ENCODE measurements at regions not wholly inside any gene's neighbourhood (a gene's known extent, or its start where the extent isn't known, plus 50 kb on each side); places are given as distances from the start of the nearest gene placed in this dataset.

- TF ChIP-seq CTCF (IDR thresholded peaks at IDR 0.05; ENCODE audit: low read depth, low read length, poor library complexity, severe bottlenecking) (no peak), EZH2phosphoT487 (IDR thresholded peaks at IDR 0.05; ENCODE audit: borderline replicate concordance, low read length) (no peak)
- no peak overlapping the region for H3K4me3 ChIP-seq (ENCODE audit: low read length)
Measured at GRCh38 chr2:105176429-105176828, 65.1 kb upstream of the GPR45 start.

GRCh38 chr2:105177008-105177407 is 64.5 kb upstream of the GPR45 start:
- Histone ChIP-seq H3K4me2 (ENCODE audit: low read length) (no peak overlapping the region), H3K79me2 (ENCODE audit: control insufficient read depth, low read length) (no peaks in the 10 kb centered on the region), H3K9me3 (ENCODE audit: control insufficient read depth, insufficient read depth, low read length) (no peaks in the 10 kb centered on the region), H3K36me3 (ENCODE audit: control insufficient read depth, low read length) (no peaks in the 10 kb centered on the region), H3K4me3 (ENCODE audit: low read length) (no peak overlapping the region), H4K20me1 (ENCODE audit: control insufficient read depth, insufficient read depth, low read depth, low read length) (no peaks in the 10 kb centered on the region), H3K27ac (ENCODE audit: low read depth, low read length) (no peak overlapping the region), H3K27me3 (ENCODE audit: control insufficient read depth, low read length) (no peaks in the 10 kb centered on the region), H3K4me1 (ENCODE audit: control insufficient read depth, low read length) (no peaks in the 10 kb centered on the region), H3K9me2 (replicated peaks; ENCODE audit: control insufficient read depth, low read length) (no peaks in the 10 kb centered on the region), H3F3A (ENCODE audit: control insufficient read depth, insufficient read depth) (no peaks in the 10 kb centered on the region)
- TF ChIP-seq CTCF (IDR thresholded peaks at IDR 0.05; ENCODE audit: low read depth, low read length, poor library complexity, severe bottlenecking) (no peak), EZH2phosphoT487 (IDR thresholded peaks at IDR 0.05; ENCODE audit: borderline replicate concordance, low read length) (no peak)

More at GRCh38 chr2:105176429-105176828, 65.1 kb upstream of the GPR45 start:
- H3K9me3 ChIP-seq (ENCODE audit: control insufficient read depth, insufficient read depth, low read length) = no peaks in the 10 kb centered on the region
- no peak overlapping the region for H3K4me2 ChIP-seq (ENCODE audit: low read length)
- H3K36me3 ChIP-seq (ENCODE audit: control insufficient read depth, low read length) = no peaks in the 10 kb centered on the region
- no peaks in the 10 kb centered on the region for H3K79me2 ChIP-seq (ENCODE audit: control insufficient read depth, low read length)
- H3F3A ChIP-seq (ENCODE audit: control insufficient read depth, insufficient read depth) = no peaks in the 10 kb centered on the region
- no peaks in the 10 kb centered on the region for H3K27me3 ChIP-seq (ENCODE audit: control insufficient read depth, low read length)
- H3K9me2 ChIP-seq (replicated peaks; ENCODE audit: control insufficient read depth, low read length) = no peaks in the 10 kb centered on the region
- no peaks in the 10 kb centered on the region for H3K4me1 ChIP-seq (ENCODE audit: control insufficient read depth, low read length)
- H4K20me1 ChIP-seq (ENCODE audit: control insufficient read depth, insufficient read depth, low read depth, low read length) = no peaks in the 10 kb centered on the region
- no peak overlapping the region for H3K27ac ChIP-seq (ENCODE audit: low read depth, low read length)

- Histone ChIP-seq H3K9me3 (ENCODE audit: control insufficient read depth, insufficient read depth, low read length) (no peaks in the 10 kb centered on the region), H4K20me1 (ENCODE audit: control insufficient read depth, insufficient read depth, low read depth, low read length) (no peaks in the 10 kb centered on the region), H3F3A (ENCODE audit: control insufficient read depth, insufficient read depth) (no peaks in the 10 kb centered on the region), H3K27ac (ENCODE audit: low read depth, low read length) (no peak overlapping the region), H3K27me3 (ENCODE audit: control insufficient read depth, low read length) (no peaks in the 10 kb centered on the region), H3K4me3 (ENCODE audit: low read length) (no peak overlapping the region), H3K9me2 (replicated peaks; ENCODE audit: control insufficient read depth, low read length) (no peaks in the 10 kb centered on the region), H3K4me1 (ENCODE audit: control insufficient read depth, low read length) (no peaks in the 10 kb centered on the region), H3K4me2 (ENCODE audit: low read length) (no peak overlapping the region), H3K79me2 (ENCODE audit: control insufficient read depth, low read length) (no peaks in the 10 kb centered on the region), H3K36me3 (ENCODE audit: control insufficient read depth, low read length) (no peaks in the 10 kb centered on the region)
- TF ChIP-seq CTCF (IDR thresholded peaks at IDR 0.05; ENCODE audit: low read depth, low read length, poor library complexity, severe bottlenecking) (no peak), EZH2phosphoT487 (IDR thresholded peaks at IDR 0.05; ENCODE audit: borderline replicate concordance, low read length) (no peak)
Measured at GRCh38 chr2:105177536-105178254, 63.8 kb upstream of the GPR45 start.
